Hematopoietic multipotent progenitor cell treated with erythropoietin and hydrocortisone succinate and interleukin-3 and kit ligand, for 4 days (in vitro differentiated cells): ENCODE measurements at regions not wholly inside any gene's neighbourhood (a gene's known extent, or its start where the extent isn't known, plus 50 kb on each side); places are given as distances from the start of the nearest gene placed in this dataset.

Experiments
- DNase-seq: peaks from one replicate; pipeline ENCODE4 v3.0.0-alpha.2; 2015

- DNase-seq: no peak
Observed at GRCh38 chr1:209249785-209250440, 333.6 kb upstream of the CAMK1G start.

- no peak for DNase-seq
Observed at GRCh38 chr1:209250861-209251636, 332.5 kb upstream of the CAMK1G start.

- DNase-seq: no peak
Observed at GRCh38 chr1:209256766-209257350, 326.7 kb upstream of the CAMK1G start.

GRCh38 chr1:209257454-209257853 lies 326.1 kb upstream of the CAMK1G start:
- DNase-seq: no peak

- DNase-seq: no peak
Observed at GRCh38 chr1:209260136-209260535, 323.4 kb upstream of the CAMK1G start.

- no peak for DNase-seq
Observed at GRCh38 chr1:209262631-209263030, 320.9 kb upstream of the CAMK1G start.

GRCh38 chr1:209265301-209265700 lies 318.2 kb upstream of the CAMK1G start:
- DNase-seq: no peak

- DNase-seq: no peak
Observed at GRCh38 chr1:209266590-209267205, 316.8 kb upstream of the CAMK1G start.

- DNase-seq: no peak
Observed at GRCh38 chr1:209267968-209268367, 315.5 kb upstream of the CAMK1G start.

- no peak for DNase-seq
Observed at GRCh38 chr1:209268479-209268878, 315.0 kb upstream of the CAMK1G start.

- no peak for DNase-seq
Observed at GRCh38 chr1:209276321-209276720, 307.2 kb upstream of the CAMK1G start.

- DNase-seq: no peak
Observed at GRCh38 chr1:209277662-209278061, 305.9 kb upstream of the CAMK1G start.

- DNase-seq: no peak
Observed at GRCh38 chr1:209291715-209292114, 291.8 kb upstream of the CAMK1G start.

GRCh38 chr1:209302779-209303568 lies 280.5 kb upstream of the CAMK1G start:
- DNase-seq: no peak

- peak; percentile 14 for DNase-seq
Observed at GRCh38 chr1:209304166-209304565, 279.3 kb upstream of the CAMK1G start.

- no peak for DNase-seq
Observed at GRCh38 chr1:209305221-209305954, 278.1 kb upstream of the CAMK1G start.

GRCh38 chr1:209307846-209308245 lies 275.7 kb upstream of the CAMK1G start:
- no peak for DNase-seq

- DNase-seq: no peak
Observed at GRCh38 chr1:209309198-209309597, 274.3 kb upstream of the CAMK1G start.

- no peak for DNase-seq
Observed at GRCh38 chr1:209311770-209312169, 271.7 kb upstream of the CAMK1G start.

- peak; percentile 3 for DNase-seq
Observed at GRCh38 chr1:209316929-209317328, 266.6 kb upstream of the CAMK1G start.

GRCh38 chr1:209318181-209319056 lies 265.1 kb upstream of the CAMK1G start:
- DNase-seq: no peak
